ENCODE measurements at regions not wholly inside any gene's neighbourhood (a gene's known extent, or its start where the extent isn't known, plus 50 kb on each side); places are given as distances from the start of the nearest gene placed in this dataset.
"Not testable (repeated sequence)": the region's sequence is repeated elsewhere in the genome, so short reads cannot be mapped to it uniquely, and the experiment has no call there.

DNA sequence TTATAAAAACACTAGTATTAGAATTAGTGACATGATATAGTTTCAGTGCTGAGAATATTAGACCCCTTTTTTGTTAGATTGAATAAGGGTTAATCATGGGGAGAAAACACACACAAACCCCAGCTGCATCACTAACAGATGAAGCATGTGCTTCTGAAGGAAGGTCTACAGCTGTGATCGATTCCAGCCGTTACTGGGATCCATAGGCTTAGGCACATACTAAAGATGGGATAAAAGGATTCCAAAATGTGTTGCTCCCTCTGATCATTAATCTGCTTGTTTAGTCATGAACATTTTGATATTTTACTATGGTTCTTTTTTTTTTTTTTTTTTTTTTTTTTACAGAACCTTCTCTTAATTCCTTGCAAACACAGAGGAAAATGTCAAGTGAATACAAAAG is 1591.3 kb downstream of the EFNB2 start:
- H3K9me3 Mint-ChIP-seq = peaks cover 0 to 4% (median 2%) of the 10 kb centered on the region in 7 donors
- DNase-seq (no peak), ATAC-seq (ENCODE audit: low read depth in 2 of 2) (no peak)
- H3K27ac ChIP-seq (ENCODE audit: insufficient read depth, low read length, poor library complexity, severe bottlenecking) = no peak overlapping the region
- H3K27me3 Mint-ChIP-seq = no peaks in the 10 kb centered on the region
- H3K36me3 ChIP-seq (ENCODE audit: control insufficient read depth, insufficient read depth, low read length) = no peaks in the 10 kb centered on the region
- H3K27ac Mint-ChIP-seq = no peak overlapping the region
- H3K4me3 ChIP-seq (ENCODE audit: low read depth, low read length) = no peak overlapping the region
- no peak overlapping the region for H3K4me3 Mint-ChIP-seq
- H3K27me3 ChIP-seq (ENCODE audit: control insufficient read depth, insufficient read depth, low read length) = no peaks in the 10 kb centered on the region
- no peaks in the 10 kb centered on the region for H3K4me1 ChIP-seq (ENCODE audit: control insufficient read depth, insufficient read depth, low read length, poor library complexity, severe bottlenecking)
- H3K4me1 Mint-ChIP-seq = no peaks in the 10 kb centered on the region
- H3K9me3 ChIP-seq (ENCODE audit: control insufficient read depth in 2 of 2, low read length in 2 of 2) = no peaks in the 10 kb centered on the region
- no peaks in the 10 kb centered on the region for H3K36me3 Mint-ChIP-seq

DNA sequence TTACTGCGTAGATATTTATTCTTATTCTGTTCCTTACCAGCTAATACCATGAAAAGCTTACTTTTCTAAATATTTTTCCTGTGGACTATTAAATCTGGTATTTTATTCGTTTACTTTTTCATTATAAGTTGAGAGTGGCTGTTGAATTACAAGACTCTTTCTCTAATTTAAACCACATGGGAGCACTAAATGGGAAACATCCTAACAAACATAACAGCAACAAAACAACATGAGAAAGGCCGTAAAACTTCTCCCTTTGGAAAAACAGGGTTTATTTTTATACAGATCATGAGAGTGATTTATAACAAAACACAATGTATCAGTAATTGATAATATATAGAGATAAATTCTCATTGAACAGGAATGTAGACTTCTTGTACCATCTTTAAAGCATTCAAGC is 1592.1 kb downstream of the EFNB2 start:
- no peaks in the 10 kb centered on the region for H3K4me1 Mint-ChIP-seq
- no peaks in the 10 kb centered on the region for H3K36me3 Mint-ChIP-seq
- DNase-seq = no peak
- H3K27me3 Mint-ChIP-seq = no peaks in the 10 kb centered on the region
- no peak overlapping the region for H3K27ac Mint-ChIP-seq
- H3K27me3 ChIP-seq (ENCODE audit: control insufficient read depth, insufficient read depth, low read length) = no peaks in the 10 kb centered on the region
- H3K9me3 Mint-ChIP-seq = peaks cover 0 to 4% (median 2%) of the 10 kb centered on the region in 7 donors
- no peak overlapping the region for H3K4me3 ChIP-seq (ENCODE audit: low read depth, low read length)
- H3K9me3 ChIP-seq (ENCODE audit: control insufficient read depth in 2 of 2, low read length in 2 of 2) = no peaks in the 10 kb centered on the region
- H3K4me1 ChIP-seq (ENCODE audit: control insufficient read depth, insufficient read depth, low read length, poor library complexity, severe bottlenecking) = no peaks in the 10 kb centered on the region
- no peak overlapping the region for H3K4me3 Mint-ChIP-seq
- no peak overlapping the region for H3K27ac ChIP-seq (ENCODE audit: insufficient read depth, low read length, poor library complexity, severe bottlenecking)
- no peaks in the 10 kb centered on the region for H3K36me3 ChIP-seq (ENCODE audit: control insufficient read depth, insufficient read depth, low read length)
- ATAC-seq (ENCODE audit: low read depth in 2 of 2) = no peak

- Histone ChIP-seq H3K27ac (ENCODE audit: insufficient read depth, low read length, poor library complexity, severe bottlenecking) (no peak overlapping the region), H3K4me3 (ENCODE audit: low read depth, low read length) (no peak overlapping the region), H3K36me3 (ENCODE audit: control insufficient read depth, insufficient read depth, low read length) (no peaks in the 10 kb centered on the region), H3K27me3 (ENCODE audit: control insufficient read depth, insufficient read depth, low read length) (no peaks in the 10 kb centered on the region), H3K4me1 (ENCODE audit: control insufficient read depth, insufficient read depth, low read length, poor library complexity, severe bottlenecking) (no peaks in the 10 kb centered on the region), H3K9me3 (ENCODE audit: control insufficient read depth in 2 of 2, low read length in 2 of 2) (no peaks in the 10 kb centered on the region)
- H3K4me1 Mint-ChIP-seq = no peaks in the 10 kb centered on the region
- ATAC-seq (ENCODE audit: low read depth in 2 of 2) = no peak
- DNase-seq = no peak
- H3K27me3 Mint-ChIP-seq = no peaks in the 10 kb centered on the region
- H3K27ac Mint-ChIP-seq = no peak overlapping the region
- H3K4me3 Mint-ChIP-seq = no peak overlapping the region
- no peaks in the 10 kb centered on the region for H3K36me3 Mint-ChIP-seq
- H3K9me3 Mint-ChIP-seq = peaks cover 0 to 9% (median 4%) of the 10 kb centered on the region in 7 donors
These were observed 1597.6 kb downstream of the EFNB2 start for GRCh38 chr13:104937881-104938280.

- no peaks in the 10 kb centered on the region for H3K36me3 ChIP-seq (ENCODE audit: control insufficient read depth, insufficient read depth, low read length)
- ATAC-seq (ENCODE audit: low read depth in 2 of 2) (no peak), DNase-seq (no peak)
- no peaks in the 10 kb centered on the region for H3K36me3 Mint-ChIP-seq
- no peaks in the 10 kb centered on the region for H3K27me3 ChIP-seq (ENCODE audit: control insufficient read depth, insufficient read depth, low read length)
- no peaks in the 10 kb centered on the region for H3K9me3 ChIP-seq (ENCODE audit: control insufficient read depth in 2 of 2, low read length in 2 of 2)
- H3K4me3 Mint-ChIP-seq = no peak overlapping the region
- no peaks in the 10 kb centered on the region for H3K4me1 Mint-ChIP-seq
- no peak overlapping the region for H3K27ac ChIP-seq (ENCODE audit: insufficient read depth, low read length, poor library complexity, severe bottlenecking)
- no peak overlapping the region for H3K27ac Mint-ChIP-seq
- H3K4me1 ChIP-seq (ENCODE audit: control insufficient read depth, insufficient read depth, low read length, poor library complexity, severe bottlenecking) = no peaks in the 10 kb centered on the region
- H3K9me3 Mint-ChIP-seq = peaks cover 0 to 11% (median 3%) of the 10 kb centered on the region in 7 donors
- H3K4me3 ChIP-seq (ENCODE audit: low read depth, low read length) = no peak overlapping the region
- H3K27me3 Mint-ChIP-seq = no peaks in the 10 kb centered on the region
These were observed 1599.2 kb downstream of the EFNB2 start for GRCh38 chr13:104936304-104936703.

- H3K4me3 ChIP-seq (ENCODE audit: low read depth, low read length); H3K27ac Mint-ChIP-seq; H3K4me1 Mint-ChIP-seq; H3K36me3 ChIP-seq (ENCODE audit: control insufficient read depth, insufficient read depth, low read length); DNase-seq; H3K4me1 ChIP-seq (ENCODE audit: control insufficient read depth, insufficient read depth, low read length, poor library complexity, severe bottlenecking); H3K27me3 ChIP-seq (ENCODE audit: control insufficient read depth, insufficient read depth, low read length); H3K27me3 Mint-ChIP-seq; H3K4me3 Mint-ChIP-seq; ATAC-seq (ENCODE audit: low read depth in 2 of 2); H3K36me3 Mint-ChIP-seq; H3K27ac ChIP-seq (ENCODE audit: insufficient read depth, low read length, poor library complexity, severe bottlenecking); H3K9me3 ChIP-seq (ENCODE audit: control insufficient read depth in 2 of 2, low read length in 2 of 2): not testable (repeated sequence)
- peaks cover 0 to 13% (median 9%) of the 10 kb centered on the region in 7 donors for H3K9me3 Mint-ChIP-seq
These were observed 1614.9 kb downstream of the EFNB2 start for GRCh38 chr13:104920513-104920912.

GRCh38 chr13:104920091-104920490 is 1615.4 kb downstream of the EFNB2 start:
- Mint-ChIP-seq H3K36me3 (no peaks in the 10 kb centered on the region), H3K27ac (no peak overlapping the region), H3K9me3 (peaks cover 4 to 12% (median 9%) of the 10 kb centered on the region in 7 donors), H3K4me1 (no peaks in the 10 kb centered on the region), H3K27me3 (no peaks in the 10 kb centered on the region), H3K4me3 (no peak overlapping the region)
- no peak for DNase-seq
- no peaks in the 10 kb centered on the region for H3K36me3 ChIP-seq (ENCODE audit: control insufficient read depth, insufficient read depth, low read length)
- H3K9me3 ChIP-seq (ENCODE audit: control insufficient read depth in 2 of 2, low read length in 2 of 2) = peaks cover 0 to 8% of the 10 kb centered on the region in 2 experiments
- ATAC-seq (ENCODE audit: low read depth in 2 of 2) = no peak
- H3K4me3 ChIP-seq (ENCODE audit: low read depth, low read length) = no peak overlapping the region
- no peak overlapping the region for H3K27ac ChIP-seq (ENCODE audit: insufficient read depth, low read length, poor library complexity, severe bottlenecking)
- H3K27me3 ChIP-seq (ENCODE audit: control insufficient read depth, insufficient read depth, low read length) = no peaks in the 10 kb centered on the region
- H3K4me1 ChIP-seq (ENCODE audit: control insufficient read depth, insufficient read depth, low read length, poor library complexity, severe bottlenecking) = no peaks in the 10 kb centered on the region

DNA sequence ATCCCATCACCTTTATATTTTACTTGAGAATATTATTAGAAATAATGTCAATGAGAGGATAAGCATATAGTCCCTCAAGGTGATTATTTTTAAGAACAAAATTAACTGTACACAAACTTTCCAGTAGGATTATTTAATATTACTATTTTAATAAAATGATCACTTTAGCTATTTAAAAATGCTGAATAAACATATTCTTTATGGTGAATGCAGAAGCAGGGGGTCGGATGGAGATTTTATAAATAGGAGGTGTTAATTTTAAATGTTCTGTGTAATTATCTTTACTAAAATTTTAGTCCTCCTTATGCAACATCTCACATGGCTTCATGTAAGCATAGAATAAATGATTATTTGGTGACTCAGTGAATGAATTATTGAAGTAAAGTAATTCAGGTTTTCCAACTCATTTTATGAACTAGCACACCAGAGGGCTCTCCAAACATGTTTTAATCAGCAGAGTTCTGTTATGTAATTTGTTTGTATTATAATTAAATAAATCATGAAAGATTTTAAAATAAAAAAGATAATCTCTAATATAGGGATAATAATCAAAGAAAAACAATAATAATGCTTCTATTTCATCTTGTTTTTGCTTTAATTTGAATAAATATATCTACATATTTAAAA is 1635.2 kb downstream of the EFNB2 start:
- DNase-seq = no peak
- no peak overlapping the region for H3K4me3 ChIP-seq (ENCODE audit: low read depth, low read length)
- no peaks in the 10 kb centered on the region for H3K4me1 Mint-ChIP-seq
- H3K27me3 Mint-ChIP-seq = no peaks in the 10 kb centered on the region
- no peak overlapping the region for H3K4me3 Mint-ChIP-seq
- H3K27ac Mint-ChIP-seq = no peak overlapping the region
- H3K4me1 ChIP-seq (ENCODE audit: control insufficient read depth, insufficient read depth, low read length, poor library complexity, severe bottlenecking) = no peaks in the 10 kb centered on the region
- H3K9me3 ChIP-seq (ENCODE audit: control insufficient read depth in 2 of 2, low read length in 2 of 2) = no peaks in the 10 kb centered on the region
- H3K9me3 Mint-ChIP-seq = peaks cover 0 to 6% (median 3%) of the 10 kb centered on the region in 7 donors
- no peak for ATAC-seq (ENCODE audit: low read depth in 2 of 2)
- H3K27ac ChIP-seq (ENCODE audit: insufficient read depth, low read length, poor library complexity, severe bottlenecking) = no peak overlapping the region
- H3K36me3 Mint-ChIP-seq = no peaks in the 10 kb centered on the region
- H3K27me3 ChIP-seq (ENCODE audit: control insufficient read depth, insufficient read depth, low read length) = no peaks in the 10 kb centered on the region
- H3K36me3 ChIP-seq (ENCODE audit: control insufficient read depth, insufficient read depth, low read length) = no peaks in the 10 kb centered on the region

GRCh38 chr13:104898484-104898883 is 1637.0 kb downstream of the EFNB2 start:
- H3K27ac ChIP-seq (ENCODE audit: insufficient read depth, low read length, poor library complexity, severe bottlenecking) = no peak overlapping the region
- H3K4me1 ChIP-seq (ENCODE audit: control insufficient read depth, insufficient read depth, low read length, poor library complexity, severe bottlenecking) = no peaks in the 10 kb centered on the region
- H3K9me3 ChIP-seq (ENCODE audit: control insufficient read depth in 2 of 2, low read length in 2 of 2) = no peaks in the 10 kb centered on the region
- Mint-ChIP-seq H3K27ac (no peak overlapping the region), H3K4me3 (no peak overlapping the region), H3K27me3 (no peaks in the 10 kb centered on the region), H3K4me1 (no peaks in the 10 kb centered on the region), H3K9me3 (peaks cover 0 to 8% (median 4%) of the 10 kb centered on the region in 7 donors), H3K36me3 (no peaks in the 10 kb centered on the region)
- H3K27me3 ChIP-seq (ENCODE audit: control insufficient read depth, insufficient read depth, low read length) = no peaks in the 10 kb centered on the region
- DNase-seq (no peak), ATAC-seq (ENCODE audit: low read depth in 2 of 2) (no peak)
- no peaks in the 10 kb centered on the region for H3K36me3 ChIP-seq (ENCODE audit: control insufficient read depth, insufficient read depth, low read length)
- H3K4me3 ChIP-seq (ENCODE audit: low read depth, low read length) = no peak overlapping the region

All from CD4-positive, CD25-positive, alpha-beta regulatory T cell (primary cell).